Activated T-helper 17 cell treated with anti-CD3 and anti-CD28 coated beads, Interleukin-2, amount 50 U/mL, for 72 hours (primary cell): ENCODE measurements at regions not wholly inside any gene's neighbourhood (a gene's known extent, or its start where the extent isn't known, plus 50 kb on each side); places are given as distances from the start of the nearest gene placed in this dataset.

Experiments
- ATAC-seq: fragments of 150-1000 bp; cut with Tn5 transposase; replicated peaks from 2 replicates; pipeline ENCODE4 v1.10.0; 2021; ENCODE audit warnings: mild to moderate bottlenecking, moderate library complexity
- H3K27ac Mint-ChIP-seq: one replicate; pipeline ENCODE4 v1.8.0; 2022; ENCODE audit warnings: mixed read lengths
- H3K27me3 Mint-ChIP-seq: one replicate; pipeline ENCODE4 v1.8.0; 2022; ENCODE audit warnings: mixed read lengths
- H3K36me3 Mint-ChIP-seq: one replicate; pipeline ENCODE4 v1.8.0; 2022; ENCODE audit warnings: low read depth, mild to moderate bottlenecking, mixed read lengths
- H3K4me1 Mint-ChIP-seq: one replicate; pipeline ENCODE4 v1.8.0; 2022; ENCODE audit warnings: mixed read lengths
- H3K4me3 Mint-ChIP-seq: one replicate; pipeline ENCODE4 v1.8.0; 2022; ENCODE audit warnings: mild to moderate bottlenecking, mixed read lengths
- H3K9me3 Mint-ChIP-seq: one replicate; pipeline ENCODE4 v1.8.0; 2022; ENCODE audit warnings: mixed read lengths

DNA sequence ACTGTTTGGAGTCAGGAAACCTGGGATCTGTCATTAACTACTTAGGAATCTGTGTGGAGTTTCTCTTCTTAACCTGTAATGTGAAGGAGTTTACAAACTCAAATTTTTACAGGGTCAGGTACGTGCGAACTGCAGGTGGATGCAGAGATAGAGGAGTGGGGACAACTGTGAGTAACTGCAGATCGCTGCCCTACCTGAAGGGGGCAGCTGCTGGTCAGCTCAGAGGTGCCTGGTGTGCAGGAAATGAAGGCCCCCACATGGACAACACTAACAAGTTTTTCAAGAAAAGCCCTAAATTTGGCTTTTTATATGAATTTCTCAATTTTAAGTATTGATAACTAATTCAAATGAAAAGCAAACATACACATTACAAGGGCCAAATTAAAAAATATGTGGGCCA lies 380.0 kb downstream of the REEP3 start:
- H3K27me3 Mint-ChIP-seq = peaks cover 7% of the 10 kb centered on the region
- H3K4me1 Mint-ChIP-seq = no peaks in the 10 kb centered on the region
- H3K36me3 Mint-ChIP-seq = no peaks in the 10 kb centered on the region
- ATAC-seq = no peak
- H3K9me3 Mint-ChIP-seq = no peaks in the 10 kb centered on the region
- H3K27ac Mint-ChIP-seq = no peak overlapping the region
- H3K4me3 Mint-ChIP-seq = no peak overlapping the region

DNA sequence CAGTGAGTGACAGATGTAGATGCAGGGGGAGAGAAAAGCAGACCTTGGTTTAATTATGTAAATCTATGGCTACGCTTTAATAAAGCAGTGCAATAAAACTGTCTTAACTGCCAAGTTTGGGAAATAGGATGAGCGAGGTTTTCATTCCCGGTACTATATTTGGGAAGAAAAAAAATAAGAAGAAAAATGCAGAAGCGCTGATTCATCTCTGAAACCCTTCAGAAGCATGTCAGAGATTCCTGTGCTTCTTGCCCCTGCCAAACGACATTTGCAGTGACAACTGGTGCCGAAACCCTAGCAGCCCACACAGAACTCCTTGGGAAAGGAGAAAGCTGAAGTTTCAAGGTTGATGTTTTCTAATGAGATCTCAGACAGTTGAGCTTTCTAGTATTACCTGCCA lies 380.7 kb downstream of the REEP3 start:
- no peaks in the 10 kb centered on the region for H3K36me3 Mint-ChIP-seq
- H3K4me1 Mint-ChIP-seq = no peaks in the 10 kb centered on the region
- no peak overlapping the region for H3K27ac Mint-ChIP-seq
- no peak for ATAC-seq
- H3K9me3 Mint-ChIP-seq = no peaks in the 10 kb centered on the region
- no peak overlapping the region for H3K4me3 Mint-ChIP-seq
- peaks cover 7% of the 10 kb centered on the region for H3K27me3 Mint-ChIP-seq

DNA sequence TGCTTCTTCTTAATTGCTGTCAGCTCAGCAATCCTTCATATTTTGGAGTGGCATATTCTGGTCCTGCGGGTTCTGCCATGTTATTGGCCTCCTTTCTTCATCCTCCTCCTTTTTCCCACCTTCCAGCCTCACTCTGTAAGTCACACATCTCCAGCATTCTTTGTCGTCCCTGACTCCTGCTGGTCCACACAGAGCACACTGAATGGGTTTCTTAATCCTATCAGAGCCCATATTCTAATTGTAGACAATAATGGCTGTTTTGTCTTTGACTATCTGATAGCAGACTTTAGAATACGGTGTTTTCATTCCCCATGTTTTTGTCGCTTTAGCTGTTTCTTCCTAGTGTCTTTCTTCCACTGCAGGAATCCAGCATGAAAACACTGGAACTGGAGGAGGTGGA lies 389.6 kb downstream of the REEP3 start:
- Mint-ChIP-seq H3K27ac (no peak overlapping the region), H3K4me3 (no peak overlapping the region), H3K27me3 (peaks cover 8% of the 10 kb centered on the region)

DNA sequence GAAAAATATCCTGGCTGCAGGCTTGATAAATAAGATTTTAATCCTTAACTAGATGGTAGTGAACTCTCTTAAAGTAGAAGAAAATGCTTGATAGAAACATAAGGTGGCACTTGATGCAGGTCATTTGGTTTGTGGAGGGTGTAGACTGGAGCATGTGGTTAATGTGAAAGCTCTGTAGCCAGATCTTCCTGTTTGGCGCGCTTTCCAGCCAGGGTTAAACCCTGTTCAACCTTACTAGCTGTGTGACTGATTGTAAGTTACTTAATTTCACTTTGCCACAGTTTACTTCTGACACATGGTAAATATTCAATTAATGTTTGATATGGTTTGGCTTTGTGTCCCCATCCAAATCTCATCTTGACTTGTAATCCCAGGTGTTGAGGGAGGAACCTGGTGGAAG lies 394.0 kb downstream of the REEP3 start:
- Mint-ChIP-seq H3K4me1 (no peaks in the 10 kb centered on the region), H3K36me3 (no peaks in the 10 kb centered on the region), H3K4me3 (no peak overlapping the region), H3K27ac (no peak overlapping the region), H3K27me3 (peaks cover 11% of the 10 kb centered on the region), H3K9me3 (no peaks in the 10 kb centered on the region)
- no peak for ATAC-seq

More for the DNA sequence above, 389.6 kb downstream of the REEP3 start:
- H3K36me3 Mint-ChIP-seq = no peaks in the 10 kb centered on the region
- no peaks in the 10 kb centered on the region for H3K4me1 Mint-ChIP-seq
- ATAC-seq = no peak
- no peaks in the 10 kb centered on the region for H3K9me3 Mint-ChIP-seq

DNA sequence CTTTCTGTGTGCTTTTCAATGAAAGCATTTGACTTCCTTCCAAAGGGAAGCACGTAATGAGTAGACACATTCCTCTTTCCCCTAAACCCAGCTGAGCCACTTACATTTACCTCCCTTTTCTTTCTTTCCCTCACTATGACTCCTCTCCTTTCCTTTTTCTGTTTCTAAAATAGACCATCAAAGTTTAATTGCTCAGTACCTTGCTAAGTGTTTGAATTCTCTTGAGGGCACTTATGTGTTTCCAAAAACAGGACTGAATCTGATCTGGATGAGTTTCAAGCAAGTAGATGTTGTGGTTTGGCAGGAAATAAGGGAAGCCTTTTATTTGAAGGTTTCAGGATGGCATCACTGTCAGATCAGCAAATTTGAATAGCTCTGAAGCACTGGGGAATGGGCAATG lies 396.2 kb downstream of the REEP3 start:
- H3K4me1 Mint-ChIP-seq = no peaks in the 10 kb centered on the region
- H3K36me3 Mint-ChIP-seq = no peaks in the 10 kb centered on the region
- no peak overlapping the region for H3K27ac Mint-ChIP-seq
- H3K4me3 Mint-ChIP-seq = no peak overlapping the region
- no peak for ATAC-seq
- H3K9me3 Mint-ChIP-seq = no peaks in the 10 kb centered on the region
- peaks cover 17% of the 10 kb centered on the region for H3K27me3 Mint-ChIP-seq

DNA sequence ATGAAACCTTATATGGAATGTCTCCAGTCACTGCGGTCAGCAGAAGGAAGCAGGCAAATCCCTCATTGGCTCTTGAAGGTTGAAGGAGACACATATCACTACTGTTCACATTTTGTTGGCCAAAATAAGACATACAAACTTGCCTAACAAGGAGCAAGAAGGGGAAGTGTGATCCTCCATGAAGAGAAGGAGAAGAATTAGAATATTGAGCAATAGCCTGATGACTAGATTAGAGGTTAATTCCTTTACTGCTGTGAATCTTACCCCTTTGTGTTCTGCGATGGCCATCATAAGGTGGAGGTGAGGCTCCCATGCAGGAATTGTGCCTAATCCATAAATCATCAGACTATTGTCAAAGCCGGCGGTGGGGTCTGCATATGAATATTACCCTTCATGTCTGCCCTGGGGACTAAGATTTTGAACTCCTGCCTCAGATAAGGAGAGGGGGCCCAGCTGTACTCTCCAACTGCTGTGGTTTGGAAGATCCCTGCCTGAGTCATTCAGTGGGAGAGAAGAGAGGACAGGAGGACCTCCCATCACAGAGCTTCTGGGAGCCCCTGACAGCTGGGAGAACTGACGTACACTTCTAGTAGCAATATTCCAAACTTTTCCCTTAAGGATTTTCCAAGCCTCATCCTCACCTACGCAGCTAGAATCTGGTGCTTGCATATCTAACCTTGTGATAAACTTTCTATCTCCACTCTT lies 398.5 kb downstream of the REEP3 start:
- Mint-ChIP-seq H3K4me1 (no peaks in the 10 kb centered on the region), H3K9me3 (no peaks in the 10 kb centered on the region), H3K27me3 (peaks cover 12% of the 10 kb centered on the region), H3K4me3 (no peak overlapping the region), H3K27ac (no peak overlapping the region), H3K36me3 (no peaks in the 10 kb centered on the region)
- ATAC-seq = no peak

DNA sequence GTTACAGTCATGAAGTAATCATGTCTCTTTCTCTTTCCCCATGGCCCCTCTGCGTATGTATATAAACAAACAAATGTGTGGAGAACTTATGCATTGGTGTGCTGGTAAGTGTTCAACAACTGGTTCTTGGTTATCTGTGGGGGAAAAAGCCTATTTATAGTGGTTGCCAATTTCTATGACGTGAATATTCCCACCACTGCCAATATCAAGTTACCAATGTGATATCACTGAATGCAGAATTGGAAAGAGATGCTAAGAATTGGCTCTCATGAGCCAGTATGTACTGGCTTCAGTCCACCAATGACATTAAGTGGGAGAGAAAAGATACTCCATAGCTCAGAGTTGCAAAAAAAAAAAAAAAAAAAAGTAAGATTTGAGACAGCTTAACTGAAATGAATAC lies 399.7 kb downstream of the REEP3 start:
- H3K9me3 Mint-ChIP-seq = no peaks in the 10 kb centered on the region
- H3K27me3 Mint-ChIP-seq = peaks cover 18% of the 10 kb centered on the region

DNA sequence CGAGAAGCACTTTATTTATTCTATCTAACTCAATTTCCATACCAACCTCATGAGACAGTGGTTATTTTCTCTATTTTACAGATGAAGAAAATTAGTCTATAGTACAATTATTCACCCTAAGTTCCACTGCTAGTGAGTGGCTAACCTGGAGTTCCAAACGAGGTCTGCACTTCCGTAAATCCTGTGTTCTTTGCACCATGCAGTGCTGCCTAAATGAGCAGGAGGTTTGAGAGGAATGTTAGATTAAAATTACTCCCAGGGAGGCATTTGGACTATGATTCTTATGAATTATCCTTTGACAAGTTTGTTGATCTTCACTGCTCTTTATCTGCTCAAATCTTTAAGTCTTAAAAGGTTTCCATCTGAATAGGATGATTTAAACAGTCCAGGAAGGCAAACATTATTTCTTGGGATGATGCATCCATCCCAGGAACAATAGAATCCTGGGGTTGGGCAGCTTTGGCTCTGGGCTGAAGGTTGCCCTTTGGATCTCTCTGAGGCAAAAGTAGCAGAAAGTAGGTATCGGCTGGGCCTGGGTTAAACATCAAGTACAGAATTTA lies 400.8 kb downstream of the REEP3 start:
- H3K27me3 Mint-ChIP-seq = peaks cover 22% of the 10 kb centered on the region
- H3K36me3 Mint-ChIP-seq = no peaks in the 10 kb centered on the region
- no peak overlapping the region for H3K27ac Mint-ChIP-seq
- H3K9me3 Mint-ChIP-seq = no peaks in the 10 kb centered on the region
- H3K4me3 Mint-ChIP-seq = no peak overlapping the region
- no peak for ATAC-seq
- no peaks in the 10 kb centered on the region for H3K4me1 Mint-ChIP-seq

More for the DNA sequence above, 399.7 kb downstream of the REEP3 start:
- ATAC-seq = no peak
- H3K36me3 Mint-ChIP-seq = no peaks in the 10 kb centered on the region
- no peak overlapping the region for H3K27ac Mint-ChIP-seq
- no peaks in the 10 kb centered on the region for H3K4me1 Mint-ChIP-seq
- H3K4me3 Mint-ChIP-seq = no peak overlapping the region

DNA sequence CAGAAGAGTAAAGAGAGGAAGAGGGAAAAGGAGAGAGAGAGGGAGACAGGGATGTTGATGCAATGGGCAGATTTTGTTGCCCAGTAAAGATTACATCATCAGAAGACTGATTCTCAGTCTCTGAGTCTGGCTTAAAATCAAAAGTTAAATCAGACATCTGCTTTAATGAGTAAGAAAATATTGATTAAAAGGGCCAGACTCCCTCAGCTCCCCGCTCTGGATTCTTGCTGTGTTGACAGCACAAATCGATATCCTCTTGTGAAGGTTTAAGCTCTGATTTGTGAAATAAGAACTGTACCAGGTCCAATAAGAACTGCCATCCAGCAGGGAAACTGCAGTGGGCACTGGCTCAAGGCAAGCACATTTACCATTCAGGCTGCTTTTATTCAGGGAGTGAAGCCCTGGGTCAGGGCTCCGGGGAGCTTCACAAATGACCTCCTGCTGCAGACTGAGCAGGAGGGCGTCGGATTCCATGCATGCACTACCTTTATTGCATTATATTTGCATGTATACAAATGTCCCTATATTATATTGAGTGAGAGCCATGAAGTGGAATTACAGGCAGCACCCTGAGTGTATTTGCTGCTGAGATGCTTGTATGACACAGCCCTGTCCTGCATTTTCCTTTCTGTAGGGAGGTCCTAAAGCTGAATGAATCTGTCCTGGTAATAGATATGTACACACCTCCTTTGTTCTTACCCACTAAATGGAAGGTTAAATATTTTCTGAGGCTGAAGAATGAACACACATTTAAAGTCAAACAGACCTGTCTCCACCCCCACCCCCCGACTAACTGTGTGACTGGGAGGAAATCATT lies 401.5 kb downstream of the REEP3 start:
- ATAC-seq = no peak
- H3K36me3 Mint-ChIP-seq = no peaks in the 10 kb centered on the region

DNA sequence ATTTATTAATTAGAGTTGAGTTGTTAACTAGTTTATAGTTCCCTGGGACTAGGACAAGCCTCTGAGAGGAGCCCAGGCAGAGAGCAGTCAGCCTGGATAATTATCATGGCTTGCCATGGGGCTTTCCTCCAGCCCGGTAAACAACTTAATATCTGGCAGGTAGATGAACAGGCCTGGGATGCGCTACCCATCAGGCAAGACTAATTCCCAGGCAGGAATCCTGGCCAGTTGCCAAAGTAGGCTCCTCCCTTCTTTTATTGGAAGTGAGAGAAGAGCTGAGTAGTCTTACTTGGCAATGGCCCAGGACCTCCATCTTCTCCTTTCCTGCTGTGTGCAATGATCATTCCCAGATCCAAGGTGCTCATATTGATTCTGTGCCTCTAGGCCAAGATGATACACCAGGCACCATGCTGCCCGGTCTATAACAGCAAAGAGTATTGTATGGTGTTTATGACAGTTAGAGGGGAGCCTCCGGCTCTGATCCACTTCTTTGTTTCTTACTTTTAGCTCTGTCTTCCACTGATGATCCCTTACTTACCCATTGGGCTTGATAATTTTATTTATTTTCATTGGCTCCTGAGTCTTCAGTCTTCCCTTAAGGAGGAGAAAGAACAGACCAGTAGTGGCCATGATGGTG lies 408.7 kb downstream of the REEP3 start:
- H3K9me3 Mint-ChIP-seq = no peaks in the 10 kb centered on the region
- ATAC-seq = no peak
- H3K36me3 Mint-ChIP-seq = no peaks in the 10 kb centered on the region
- H3K27me3 Mint-ChIP-seq = peaks cover 25% of the 10 kb centered on the region
- H3K4me3 Mint-ChIP-seq = no peak overlapping the region
- no peak overlapping the region for H3K27ac Mint-ChIP-seq
- H3K4me1 Mint-ChIP-seq = no peaks in the 10 kb centered on the region

More for the DNA sequence above, 401.5 kb downstream of the REEP3 start:
- H3K4me1 Mint-ChIP-seq = no peaks in the 10 kb centered on the region
- H3K27me3 Mint-ChIP-seq = peaks cover 22% of the 10 kb centered on the region
- no peaks in the 10 kb centered on the region for H3K9me3 Mint-ChIP-seq
- no peak overlapping the region for H3K27ac Mint-ChIP-seq
- H3K4me3 Mint-ChIP-seq = no peak overlapping the region

DNA sequence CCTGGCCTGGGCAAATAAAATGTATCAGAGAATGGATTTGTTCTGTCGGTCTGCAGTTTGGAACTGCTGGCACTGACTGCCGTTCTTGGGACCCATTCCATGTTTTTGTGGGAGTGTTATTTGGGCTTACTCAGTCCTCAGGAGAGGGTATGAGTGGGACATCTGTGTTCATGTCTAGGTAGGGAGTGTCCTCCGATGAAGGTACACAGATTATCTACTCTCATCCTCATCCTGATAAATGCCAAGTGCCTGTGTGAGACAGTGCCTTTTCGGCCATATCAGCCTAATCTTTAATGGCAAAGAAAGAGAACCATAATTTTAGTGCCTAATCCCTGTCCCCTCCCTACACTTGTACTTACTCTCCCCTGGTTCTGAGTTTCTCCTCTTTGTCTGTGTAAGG lies 409.4 kb downstream of the REEP3 start:
- Mint-ChIP-seq H3K27ac (no peak overlapping the region), H3K27me3 (peaks cover 24% of the 10 kb centered on the region), H3K4me1 (no peaks in the 10 kb centered on the region), H3K9me3 (no peaks in the 10 kb centered on the region), H3K36me3 (no peaks in the 10 kb centered on the region), H3K4me3 (no peak overlapping the region)
- no peak for ATAC-seq

DNA sequence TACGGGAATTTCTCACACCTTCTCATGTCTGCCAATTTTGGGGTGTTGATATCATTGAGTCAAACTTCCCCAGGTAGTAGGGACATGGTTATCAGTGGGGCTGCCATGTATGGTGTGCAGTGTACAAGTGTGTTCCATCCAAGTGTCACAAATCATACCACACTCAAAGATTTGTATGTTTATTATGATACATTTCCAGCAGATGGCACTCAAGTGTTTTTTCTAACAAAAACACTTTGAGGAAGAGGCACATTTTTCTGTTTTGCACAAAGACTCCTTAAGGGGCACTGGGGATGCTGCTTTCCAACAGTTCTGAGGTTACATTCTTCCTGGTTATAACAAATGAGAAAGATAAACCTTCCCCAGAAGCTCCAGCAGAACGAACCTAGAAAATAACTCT lies 414.5 kb downstream of the REEP3 start:
- Mint-ChIP-seq H3K4me1 (no peaks in the 10 kb centered on the region), H3K27me3 (peaks cover 7% of the 10 kb centered on the region), H3K27ac (no peak overlapping the region), H3K4me3 (no peak overlapping the region), H3K9me3 (no peaks in the 10 kb centered on the region), H3K36me3 (no peaks in the 10 kb centered on the region)
- ATAC-seq = no peak

DNA sequence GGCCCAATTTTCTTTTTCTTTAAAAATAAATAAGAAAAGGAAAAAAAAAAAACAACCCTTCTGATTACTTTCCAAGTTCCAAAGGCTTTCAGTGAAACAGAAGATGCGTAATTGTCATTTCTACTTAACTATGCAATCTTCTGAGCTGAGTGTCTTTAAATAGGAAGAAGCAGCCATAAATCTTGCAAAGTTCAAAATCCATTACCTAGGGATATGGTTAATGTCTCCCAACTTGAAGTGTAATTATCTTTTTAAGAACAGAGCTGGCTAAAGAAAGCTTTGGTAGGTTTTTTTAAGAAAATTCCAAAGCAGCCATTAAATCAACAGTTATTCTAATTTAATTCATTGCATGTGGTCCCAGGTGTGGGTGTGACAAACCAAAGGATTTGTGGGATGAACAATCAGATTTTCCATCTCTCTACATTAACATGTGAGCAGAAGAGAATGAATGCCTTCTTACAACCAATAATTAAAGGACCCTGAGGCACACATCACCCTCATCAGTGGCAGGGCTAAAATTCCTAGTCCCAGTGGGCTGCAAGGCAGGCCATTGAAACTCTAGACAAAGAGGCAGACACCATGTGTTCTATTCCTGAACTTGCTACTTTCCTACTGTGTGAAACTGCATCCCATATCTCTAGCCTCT lies 419.2 kb downstream of the REEP3 start:
- no peaks in the 10 kb centered on the region for H3K36me3 Mint-ChIP-seq
- no peak overlapping the region for H3K27ac Mint-ChIP-seq
- no peaks in the 10 kb centered on the region for H3K9me3 Mint-ChIP-seq
- H3K27me3 Mint-ChIP-seq = no peaks in the 10 kb centered on the region
- no peaks in the 10 kb centered on the region for H3K4me1 Mint-ChIP-seq
- no peak overlapping the region for H3K4me3 Mint-ChIP-seq
- ATAC-seq = no peak

DNA sequence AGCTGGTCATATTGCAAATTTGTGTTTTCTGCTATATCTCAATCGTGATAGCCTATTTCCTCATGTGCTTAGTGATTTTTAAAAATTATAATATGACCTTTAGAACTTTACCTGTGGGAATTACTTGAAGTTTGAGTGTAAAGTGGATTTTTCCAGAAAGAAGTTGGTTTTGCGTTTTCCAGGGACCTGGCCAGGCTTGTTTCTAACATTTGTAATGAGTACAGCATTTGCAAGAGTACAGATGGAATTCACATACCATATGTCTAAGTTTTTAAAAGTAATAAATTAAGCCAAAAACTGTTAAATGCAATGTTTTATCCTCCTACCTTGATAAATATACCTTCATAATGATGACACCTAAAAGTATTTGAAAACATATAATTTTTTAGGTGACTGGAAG lies 443.2 kb downstream of the REEP3 start:
- Mint-ChIP-seq H3K27ac (no peak overlapping the region), H3K4me3 (no peak overlapping the region), H3K4me1 (no peaks in the 10 kb centered on the region), H3K9me3 (no peaks in the 10 kb centered on the region), H3K27me3 (peaks cover 21% of the 10 kb centered on the region), H3K36me3 (no peaks in the 10 kb centered on the region)
- ATAC-seq = no peak
